ENCODE measurements at regions not wholly inside any gene's neighbourhood (a gene's known extent, or its start where the extent isn't known, plus 50 kb on each side); places are given as distances from the start of the nearest gene placed in this dataset.

DNA sequence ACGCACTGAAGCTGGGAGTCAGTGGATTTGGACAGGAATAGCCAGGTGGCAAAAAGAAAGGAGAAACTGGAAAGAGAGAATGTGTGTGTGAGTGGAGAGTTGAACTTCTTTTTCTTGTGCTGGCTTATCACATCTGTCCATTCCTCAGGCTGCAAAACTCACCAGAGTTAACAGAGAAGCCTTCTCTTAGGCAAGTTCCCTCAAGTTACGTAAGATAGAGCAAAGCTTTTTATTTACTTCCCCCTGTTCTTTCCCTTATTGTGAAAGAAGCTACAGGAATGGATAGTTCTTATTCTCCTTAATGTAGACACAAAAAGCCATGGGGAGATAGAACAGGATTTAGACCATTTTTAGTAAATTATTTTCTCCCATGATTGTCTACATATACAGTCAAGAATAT is 188.6 kb downstream of the BMP2 start:
- DNase-seq (ENCODE audit: low spot score), result no peak

DNA sequence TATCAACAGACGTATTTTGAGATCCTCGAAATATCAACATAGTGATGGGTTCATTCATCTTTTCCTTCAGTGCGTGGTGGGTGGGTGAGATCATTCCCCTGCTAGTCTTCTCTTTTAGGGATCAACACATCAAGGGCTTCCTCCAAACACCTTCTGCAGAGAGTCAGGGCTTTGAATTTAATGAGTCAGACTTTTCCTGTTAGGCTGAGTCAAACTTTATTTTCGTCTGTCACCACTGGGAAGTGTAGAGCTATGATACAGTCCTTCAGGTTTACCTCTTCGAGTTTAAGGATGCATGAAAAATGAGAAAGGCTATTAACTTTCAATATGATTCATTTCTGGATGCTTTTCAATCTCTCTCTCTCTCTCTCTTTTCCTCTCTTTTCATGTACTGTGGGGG is 189.1 kb downstream of the BMP2 start:
- DNase-seq (ENCODE audit: low spot score), result no peak

GRCh38 chr20:6959900-6960312 is 192.4 kb downstream of the BMP2 start:
- no peak for DNase-seq (ENCODE audit: low spot score)

- DNase-seq (ENCODE audit: low spot score), result no peak
Observed at GRCh38 chr20:6966721-6967120, 199.2 kb downstream of the BMP2 start.

DNA sequence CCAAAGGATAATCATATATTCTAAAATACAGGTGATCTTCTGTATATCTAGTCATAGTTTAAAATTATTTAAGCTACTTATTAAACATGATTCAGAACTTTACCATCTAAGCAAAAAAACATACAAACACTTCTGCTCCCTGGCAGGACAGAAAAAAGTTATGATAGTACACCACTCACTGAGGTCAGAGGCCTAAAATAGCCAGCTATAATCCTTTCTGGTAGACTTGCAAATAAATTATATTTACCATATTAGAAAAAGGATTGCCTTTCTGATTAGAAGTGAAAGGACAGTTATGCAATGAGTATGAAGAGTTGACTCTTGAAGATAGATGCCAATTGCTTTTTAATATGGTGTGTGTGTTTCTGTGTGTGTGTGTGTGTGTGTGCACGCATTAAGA is 207.4 kb downstream of the BMP2 start:
- no peak for DNase-seq (ENCODE audit: low spot score)

DNA sequence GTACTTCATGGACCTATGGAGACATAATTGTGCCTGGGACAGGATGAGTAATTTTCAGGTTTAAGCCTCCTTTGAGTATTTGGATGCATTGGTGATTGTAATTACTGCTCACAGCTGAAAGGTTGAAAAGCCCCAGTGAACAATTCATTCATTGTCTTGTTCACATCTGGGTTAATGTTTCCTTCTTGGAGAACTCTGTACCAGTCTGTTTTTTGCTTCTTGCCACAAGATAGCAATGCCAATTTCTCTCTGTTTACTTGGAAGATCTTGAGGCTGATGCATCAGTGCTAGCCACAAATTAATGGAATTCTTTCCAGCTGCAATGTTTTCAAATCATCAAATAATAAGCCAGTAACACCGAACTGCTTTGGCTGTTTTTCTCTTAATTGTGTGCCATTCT is 207.8 kb downstream of the BMP2 start:
- DNase-seq (ENCODE audit: low spot score), result no peak

DNA sequence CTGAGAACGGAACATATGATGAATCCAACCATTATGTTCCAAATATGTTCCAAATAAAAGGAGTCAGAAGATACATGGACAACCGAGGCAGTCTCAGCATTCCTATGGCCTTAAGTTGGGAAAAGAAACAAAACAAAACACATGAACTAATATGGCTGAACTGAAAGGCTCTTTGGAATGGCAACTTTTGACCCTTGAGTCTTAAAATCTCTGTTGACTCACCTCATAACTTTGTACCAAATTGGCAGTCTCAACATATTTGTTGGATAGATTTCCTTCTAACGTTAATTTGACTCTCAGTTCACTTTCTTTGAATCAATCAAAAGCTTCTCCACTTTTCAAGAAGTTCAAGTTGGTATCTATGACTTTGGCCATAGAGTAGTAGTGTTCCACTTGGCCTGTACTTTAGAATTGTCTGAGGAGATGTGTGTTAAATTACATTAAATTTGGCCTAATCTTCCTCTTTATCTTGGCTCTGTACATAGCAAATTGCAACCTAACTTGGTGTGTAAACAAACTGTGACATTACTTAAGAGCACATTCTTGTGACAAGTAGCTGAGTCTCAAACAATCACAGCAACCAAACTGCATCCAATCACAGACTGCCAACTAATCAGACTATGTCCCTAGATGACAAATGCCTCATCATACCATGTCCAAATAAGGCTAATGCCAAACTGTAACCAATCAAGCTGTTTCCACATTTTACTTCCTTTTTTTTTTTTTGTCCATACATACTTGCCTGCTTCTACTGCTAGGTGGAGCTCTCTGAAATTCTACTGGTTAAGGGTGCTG is 208.8 kb downstream of the BMP2 start:
- no peak for DNase-seq (ENCODE audit: low spot score)

DNA sequence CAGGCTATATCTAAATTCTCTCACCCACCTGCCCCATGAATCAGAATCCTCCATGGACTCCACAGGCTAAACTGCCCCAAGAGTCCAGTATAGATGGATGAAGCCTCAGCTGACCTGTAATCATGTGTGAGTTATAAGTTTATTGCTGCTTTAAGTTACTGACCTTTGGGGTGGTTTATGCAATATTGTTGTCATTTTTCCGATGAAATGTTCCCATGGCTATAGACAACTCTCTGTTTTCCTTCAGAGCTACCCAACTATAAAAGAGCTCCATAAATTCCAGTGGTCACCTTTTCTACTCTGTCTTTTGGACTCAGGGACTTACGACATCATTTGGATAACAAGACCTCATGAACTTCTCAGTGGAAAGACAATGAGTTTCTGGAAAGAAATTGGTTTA is 212.1 kb downstream of the BMP2 start:
- no peak for DNase-seq (ENCODE audit: low spot score)

GRCh38 chr20:6993011-6993410 is 225.5 kb downstream of the BMP2 start:
- no peak for DNase-seq (ENCODE audit: low spot score)

GRCh38 chr20:6993511-6993910 is 226.0 kb downstream of the BMP2 start:
- no peak for DNase-seq (ENCODE audit: low spot score)

DNA sequence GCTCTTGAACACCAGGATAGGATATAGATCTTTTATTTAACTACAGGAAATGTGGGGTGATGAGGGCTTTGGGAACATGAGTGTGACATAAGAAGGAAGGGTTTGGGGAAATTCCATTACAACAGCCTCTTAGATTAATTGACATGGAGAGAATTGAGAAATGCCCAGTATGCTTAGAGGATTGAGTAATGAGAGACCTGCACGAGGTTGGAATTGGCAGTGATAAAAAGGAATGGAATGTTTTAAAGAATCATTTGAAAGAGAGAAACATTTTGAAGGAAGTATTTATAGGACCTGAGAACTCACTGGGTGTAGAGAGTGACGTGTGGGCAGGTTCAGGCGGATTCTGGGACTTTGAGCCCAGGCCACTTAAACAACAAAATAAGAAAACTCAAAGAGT is 227.0 kb downstream of the BMP2 start:
- DNase-seq (ENCODE audit: low spot score), result peak; percentile 4

DNA sequence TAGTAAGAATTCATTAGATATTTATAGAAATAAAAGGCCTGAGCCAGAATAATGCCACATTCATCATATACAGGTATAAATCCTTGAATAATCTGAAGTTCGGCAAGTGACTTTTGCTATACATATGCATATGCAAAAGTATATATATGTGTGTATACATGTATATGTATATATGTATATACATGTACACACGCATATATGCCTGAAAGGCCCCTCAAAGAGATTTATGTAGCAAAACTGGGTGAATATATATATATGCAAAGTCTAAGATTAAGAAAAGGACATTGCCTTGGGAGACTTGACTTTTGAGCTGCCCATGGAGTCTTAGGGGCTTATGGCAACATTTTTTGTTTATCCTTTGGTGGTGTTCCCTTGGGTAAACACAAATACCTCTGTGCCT is 231.4 kb downstream of the BMP2 start:
- no peak for DNase-seq (ENCODE audit: low spot score)

DNA sequence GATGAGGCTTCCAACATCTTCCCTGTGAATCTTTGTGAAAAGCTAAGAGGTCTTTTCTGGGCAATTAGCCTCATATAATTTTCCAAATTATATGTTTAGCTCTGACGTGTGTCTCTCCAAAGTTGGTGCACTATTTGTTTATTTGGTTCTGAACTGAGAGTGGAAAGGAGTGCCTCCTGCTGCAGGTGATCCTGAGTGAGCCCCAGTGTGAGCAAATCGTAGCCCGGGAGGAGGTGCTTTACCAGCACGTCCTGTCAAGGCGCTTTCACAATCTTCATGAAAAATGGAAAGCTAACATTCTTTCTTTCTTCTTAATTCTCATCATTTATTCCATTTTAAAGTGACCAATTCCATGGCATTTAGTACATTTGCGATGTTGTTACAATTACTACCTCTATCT is 231.9 kb downstream of the BMP2 start:
- no peak for DNase-seq (ENCODE audit: low spot score)

DNA sequence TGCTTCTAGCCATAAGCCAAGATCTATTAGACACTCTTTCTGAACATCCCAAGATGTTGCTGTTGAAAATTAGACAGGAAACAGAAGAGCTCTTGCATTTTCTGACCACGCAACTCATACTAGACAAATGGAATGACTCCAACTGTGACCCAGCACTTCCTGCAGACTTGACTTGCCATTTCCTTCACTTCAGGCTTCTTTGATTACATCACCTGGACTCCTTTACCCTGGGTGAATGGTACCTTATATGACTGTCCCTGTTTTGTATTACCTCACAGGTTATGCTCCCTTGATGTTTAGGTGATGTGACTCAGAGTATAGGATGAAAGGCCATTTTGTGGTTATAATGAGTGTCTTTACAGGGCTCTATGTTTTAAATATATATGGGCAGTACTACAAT is 236.1 kb downstream of the BMP2 start:
- peak; percentile 13 for DNase-seq (ENCODE audit: low spot score)

- DNase-seq (ENCODE audit: low spot score), result no peak
Observed at GRCh38 chr20:7004801-7005200, 237.3 kb downstream of the BMP2 start.

DNA sequence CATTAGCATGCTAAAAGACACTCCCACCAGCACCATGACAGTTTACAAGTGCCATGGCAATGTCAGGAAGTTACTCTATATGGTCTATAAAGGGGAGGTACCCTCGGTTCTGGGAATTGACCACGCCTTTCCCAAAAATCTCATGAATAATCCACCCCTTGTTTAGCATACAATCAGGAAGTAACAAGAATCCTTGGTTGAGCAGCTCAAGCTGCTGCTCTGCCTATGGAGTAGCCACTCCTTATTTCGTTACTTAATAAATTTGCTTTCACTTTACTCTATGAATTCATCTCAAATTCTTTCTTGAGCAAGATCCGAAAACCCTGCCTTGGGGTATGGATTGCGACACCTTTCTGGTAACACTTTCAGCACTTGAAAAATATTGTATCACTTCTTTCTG is 243.0 kb downstream of the BMP2 start:
- DNase-seq (ENCODE audit: low spot score), result no peak

- DNase-seq (ENCODE audit: low spot score), result no peak
Observed at GRCh38 chr20:7015257-7015656, 247.8 kb downstream of the BMP2 start.

DNA sequence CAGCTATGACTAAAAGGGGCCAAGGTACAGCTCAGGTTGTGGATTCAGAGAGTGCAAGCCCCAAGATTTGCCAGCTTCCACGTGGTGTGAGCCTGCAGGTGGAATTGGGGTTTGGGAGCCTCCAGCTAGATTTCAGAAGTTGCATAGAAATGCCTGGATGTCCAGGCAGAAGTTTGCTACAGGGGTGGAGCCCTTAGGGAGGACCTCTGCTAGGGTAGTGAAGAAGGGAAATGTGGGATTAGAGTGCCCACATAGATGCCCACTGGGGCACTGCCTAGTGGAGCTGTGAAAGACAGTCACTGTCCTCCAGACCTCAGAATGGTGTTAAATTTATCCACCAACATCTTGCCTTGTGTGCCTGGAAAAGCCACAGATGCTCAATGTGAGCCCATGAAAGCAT is 255.1 kb downstream of the BMP2 start:
- no peak for DNase-seq (ENCODE audit: low spot score)

DNA sequence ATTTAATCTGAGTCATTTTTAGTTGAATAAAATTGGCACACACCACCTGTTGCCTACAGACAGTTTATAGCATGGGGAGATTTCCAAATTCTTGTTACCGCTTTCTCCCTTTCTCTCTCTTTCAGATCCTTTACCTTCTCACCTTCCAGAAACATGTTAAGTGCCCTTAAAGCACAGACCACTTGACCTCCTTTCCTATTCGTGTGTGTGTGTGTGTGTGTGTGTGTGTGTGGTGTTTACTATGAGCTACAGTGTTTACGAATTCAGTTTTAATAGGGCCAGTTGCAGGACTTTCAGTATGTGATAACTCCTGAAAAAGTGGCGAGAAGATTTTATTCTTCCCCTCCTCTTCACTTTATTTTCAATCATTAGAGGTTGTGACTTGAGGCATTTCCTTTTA is 258.1 kb downstream of the BMP2 start:
- no peak for DNase-seq (ENCODE audit: low spot score)

- no peak for DNase-seq (ENCODE audit: low spot score)
Observed at GRCh38 chr20:7029019-7029418, 261.5 kb downstream of the BMP2 start.

GRCh38 chr20:7031222-7031621 is 263.7 kb downstream of the BMP2 start:
- no peak for DNase-seq (ENCODE audit: low spot score)

GRCh38 chr20:7038029-7038428 is 270.5 kb downstream of the BMP2 start:
- DNase-seq (ENCODE audit: low spot score), result no peak

DNA sequence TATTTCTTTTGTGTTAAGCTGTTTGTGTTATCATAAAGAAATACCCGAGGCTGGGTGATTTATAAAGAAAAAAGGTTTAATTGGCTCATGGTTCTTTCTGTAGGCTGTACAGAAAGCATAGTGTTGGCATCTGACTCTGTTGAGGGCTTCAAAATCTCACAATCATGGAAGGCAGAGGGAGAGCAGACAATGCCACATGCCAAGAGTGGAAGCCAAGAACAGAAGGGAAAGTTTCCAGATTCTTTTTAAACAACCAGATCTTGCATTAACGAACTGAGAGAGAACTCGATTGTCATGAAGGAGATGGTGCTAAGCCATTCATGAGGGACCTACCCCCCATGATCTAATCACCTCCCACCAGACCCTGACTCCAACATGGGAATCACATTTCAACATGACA is 290.1 kb downstream of the BMP2 start:
- DNase-seq (ENCODE audit: low spot score), result no peak

DNA sequence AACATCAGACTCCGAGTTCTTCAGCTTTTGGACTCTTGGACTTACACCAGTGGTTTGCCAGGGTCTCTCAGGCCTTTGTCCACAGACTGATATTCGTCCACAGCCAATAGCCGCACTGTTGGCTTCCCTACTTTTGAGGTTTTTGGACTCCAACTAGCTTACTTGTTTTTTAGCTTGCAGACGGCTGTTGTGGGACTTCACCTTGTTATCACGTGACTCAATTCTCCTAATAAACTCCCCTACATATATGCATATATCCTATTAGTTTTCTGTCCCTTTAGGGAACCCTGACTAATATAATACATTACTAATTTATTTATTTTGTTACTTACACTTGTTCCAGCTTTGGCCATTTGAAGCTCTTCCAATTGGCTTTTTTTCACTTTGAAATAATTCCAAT is 311.3 kb downstream of the BMP2 start:
- no peak for DNase-seq (ENCODE audit: low spot score)

Data from H4 (cell line).